GM18517 (cell line): ENCODE measurements at regions not wholly inside any gene's neighbourhood (a gene's known extent, or its start where the extent isn't known, plus 50 kb on each side); places are given as distances from the start of the nearest gene placed in this dataset.

Experiments used
- ATAC-seq: cut with Tn5 transposase; IDR thresholded peaks from one replicate; pipeline ENCODE4 v1.9.1; 2021; ENCODE audit warnings: mild to moderate bottlenecking, moderate library complexity; ENCODE audit not compliant: unreplicated experiment

DNA sequence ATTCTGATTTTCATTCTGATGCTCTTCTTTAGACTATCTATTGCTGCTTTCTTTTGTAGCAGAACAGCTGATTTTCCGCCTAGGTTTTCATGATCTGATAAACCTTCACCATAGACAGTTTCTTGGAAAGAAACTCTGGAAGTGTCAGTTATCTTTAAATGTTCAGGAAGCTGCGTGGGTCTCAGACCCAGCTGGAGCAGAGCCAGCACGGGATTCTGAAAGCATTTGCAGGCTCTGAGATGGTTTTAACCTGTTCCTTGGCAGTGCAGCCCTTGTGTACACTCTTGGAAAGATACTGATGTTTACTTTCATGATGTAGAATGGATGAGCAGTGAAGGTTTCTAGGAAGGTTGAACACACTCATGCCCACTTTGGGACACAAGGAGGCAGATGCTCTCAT, 178.0 kb upstream of the DMRT1 start:
- ATAC-seq = no peak

- no peak for ATAC-seq
Observed at GRCh38 chr9:665296-665695, 176.2 kb upstream of the DMRT1 start.

DNA sequence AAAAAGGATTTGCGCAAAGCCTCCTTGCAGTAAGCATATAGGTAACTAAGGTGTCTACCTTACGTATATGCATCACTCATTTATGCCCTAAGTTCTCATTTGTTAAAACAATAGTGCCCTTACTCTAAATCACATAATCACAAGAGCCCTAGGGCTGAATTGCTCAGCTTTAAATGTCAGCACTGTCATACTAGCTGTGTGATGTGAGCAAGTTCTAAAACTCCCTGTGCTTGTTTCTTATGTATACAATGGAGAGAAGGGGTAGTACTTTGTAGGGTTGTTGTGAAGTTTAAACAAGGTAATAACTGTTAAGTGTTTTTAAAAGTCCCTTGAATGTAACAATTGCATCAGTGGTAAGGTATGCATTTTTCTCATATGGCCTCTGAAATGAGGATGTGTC, 169.5 kb upstream of the DMRT1 start:
- ATAC-seq = no peak

DNA sequence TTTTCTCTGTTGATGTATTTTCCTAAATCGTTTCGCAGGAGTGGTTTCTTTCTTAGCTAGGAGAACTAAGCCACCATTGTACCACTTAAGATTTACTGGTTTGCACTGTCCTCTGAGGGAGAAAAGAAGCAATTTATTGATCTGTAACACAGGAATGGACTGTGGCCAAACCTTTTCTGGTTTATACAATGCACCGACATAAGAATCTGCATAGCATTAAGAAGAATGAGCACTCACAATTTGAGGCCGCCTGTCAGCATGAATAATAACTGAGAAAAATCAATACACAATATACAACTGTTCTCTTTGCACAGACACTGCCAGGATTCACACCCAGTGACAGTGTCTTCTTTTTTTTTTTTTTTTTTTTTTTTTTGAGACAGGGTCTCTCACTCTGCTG, 168.6 kb upstream of the DMRT1 start:
- ATAC-seq = no peak

DNA sequence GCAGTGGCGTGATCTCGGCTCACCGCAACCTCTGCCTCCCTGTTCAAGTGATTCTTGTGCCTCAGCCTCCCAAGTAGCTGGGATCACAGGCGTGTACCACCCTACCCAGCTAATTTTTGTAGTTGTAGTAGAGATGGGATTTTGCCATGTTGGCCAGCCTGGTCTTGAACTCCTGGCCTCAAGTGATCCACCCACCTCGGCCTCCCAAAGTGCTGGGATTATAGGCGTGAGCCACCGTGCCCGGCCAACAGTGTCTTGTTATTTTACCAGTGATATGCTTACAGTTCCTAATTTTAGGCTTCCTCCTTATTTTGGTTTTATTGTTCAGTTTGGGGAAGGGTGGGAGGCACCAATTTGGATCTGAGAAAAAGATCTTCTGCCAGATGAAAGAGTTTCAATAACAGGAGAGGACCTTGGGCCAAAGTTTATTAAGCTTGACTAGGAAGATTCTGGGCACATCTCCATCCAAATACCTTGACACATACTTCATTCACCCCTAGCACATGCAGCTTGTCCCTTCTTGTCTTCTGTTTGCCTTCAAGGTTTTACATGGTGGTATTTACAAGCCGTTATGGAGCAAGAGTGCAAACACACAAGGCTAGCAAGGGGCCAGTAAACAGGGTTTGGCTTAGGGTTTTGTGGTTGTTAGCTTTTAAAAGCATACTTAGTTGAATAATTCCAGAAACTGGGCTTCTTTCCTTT, 168.1 kb upstream of the DMRT1 start:
- ATAC-seq = no peak

DNA sequence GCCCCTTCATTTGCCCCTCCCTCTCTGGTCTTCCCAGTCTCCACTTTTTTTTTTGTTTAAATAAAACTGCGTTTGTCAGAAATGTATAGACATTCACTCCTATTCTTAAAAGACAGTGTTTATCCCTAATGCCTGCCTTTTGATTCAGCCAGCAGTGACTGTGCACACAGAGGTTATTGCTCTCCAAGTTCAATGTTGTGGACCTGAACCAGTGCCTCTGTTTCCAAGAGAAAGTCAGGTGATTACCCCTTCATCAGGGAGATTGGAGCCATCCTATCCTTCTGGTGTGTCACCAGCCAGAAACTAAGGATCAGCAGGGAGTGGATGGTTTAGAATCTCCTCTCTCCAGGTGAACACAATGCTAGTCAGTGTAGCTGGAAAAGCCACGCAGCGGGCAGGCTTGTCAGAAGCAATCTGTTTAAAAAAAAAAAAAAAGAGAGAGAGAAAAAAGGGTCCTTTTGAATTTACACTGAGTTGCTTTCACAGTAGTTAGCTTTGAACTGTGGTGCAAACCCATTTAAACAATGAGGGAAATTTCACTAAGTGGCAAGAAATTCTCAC, 167.5 kb upstream of the DMRT1 start:
- no peak for ATAC-seq

DNA sequence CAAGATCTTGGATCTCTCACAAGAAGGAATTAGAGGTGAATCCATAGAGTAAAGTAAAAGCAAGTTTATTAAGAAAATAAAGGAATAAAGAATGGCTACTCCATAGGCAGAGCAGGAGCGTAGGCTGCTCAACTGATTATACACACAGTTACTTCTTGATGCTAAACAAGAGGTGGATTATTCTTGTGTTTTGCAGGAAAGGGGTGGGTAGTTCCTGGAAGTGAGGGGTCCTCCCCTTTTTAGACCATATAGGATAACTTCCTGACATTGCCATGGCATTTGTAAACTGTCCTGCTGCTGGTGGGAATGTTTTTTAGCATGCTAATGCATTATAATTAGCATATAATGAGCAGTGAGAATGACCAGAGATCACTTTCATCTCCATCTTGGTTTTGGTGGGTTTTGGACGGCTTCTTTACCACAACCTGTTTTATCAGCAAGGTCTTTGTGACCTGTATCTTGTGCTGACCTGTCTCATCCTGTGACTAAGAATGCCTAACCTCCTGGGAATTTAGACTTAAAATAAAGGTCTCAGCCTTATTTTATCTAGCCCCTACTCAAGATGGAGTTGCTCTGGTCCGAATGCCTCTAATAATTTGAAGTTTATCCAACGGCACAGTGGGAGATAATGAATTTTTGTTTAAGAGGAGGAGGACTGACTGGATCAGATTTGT, 165.7 kb upstream of the DMRT1 start:
- ATAC-seq = no peak

DNA sequence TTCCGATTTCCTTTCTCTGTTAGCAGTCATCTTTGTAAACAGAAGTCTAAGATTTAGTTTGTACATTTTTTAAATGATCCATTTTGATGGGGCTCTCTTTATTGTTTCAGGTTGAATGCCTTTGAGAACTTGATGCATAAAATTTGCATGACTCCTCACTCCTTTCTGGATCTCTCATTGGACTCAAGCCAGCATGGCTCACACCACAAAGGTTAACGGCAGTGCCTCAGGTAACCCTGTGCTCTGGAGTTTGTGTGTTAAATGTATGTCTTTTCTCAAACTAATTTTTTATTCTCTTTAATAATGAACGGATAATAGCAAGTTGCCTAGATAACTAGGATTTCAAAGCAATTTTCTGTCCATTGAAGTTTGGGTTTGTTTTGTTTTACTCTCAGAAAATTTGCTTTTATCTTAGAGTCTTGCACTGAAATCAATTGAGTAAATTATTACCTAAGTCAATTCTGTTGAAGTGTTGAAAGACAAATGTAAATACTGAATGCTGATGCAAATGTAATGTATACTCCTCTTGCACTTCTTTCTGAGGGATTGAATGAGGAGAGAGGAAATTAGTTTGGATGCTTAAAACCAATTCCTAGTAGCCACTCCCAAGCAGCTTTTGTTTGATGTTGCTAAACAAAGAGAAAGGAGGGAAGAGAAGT, 164.6 kb upstream of the DMRT1 start:
- no peak for ATAC-seq

GRCh38 chr9:677461-678097, 163.9 kb upstream of the DMRT1 start:
- no peak for ATAC-seq

- ATAC-seq = no peak
Observed at GRCh38 chr9:678897-679296, 162.6 kb upstream of the DMRT1 start.

GRCh38 chr9:679462-679861, 162.0 kb upstream of the DMRT1 start:
- no peak for ATAC-seq

- ATAC-seq = no peak
Observed at GRCh38 chr9:680106-680505, 161.4 kb upstream of the DMRT1 start.

DNA sequence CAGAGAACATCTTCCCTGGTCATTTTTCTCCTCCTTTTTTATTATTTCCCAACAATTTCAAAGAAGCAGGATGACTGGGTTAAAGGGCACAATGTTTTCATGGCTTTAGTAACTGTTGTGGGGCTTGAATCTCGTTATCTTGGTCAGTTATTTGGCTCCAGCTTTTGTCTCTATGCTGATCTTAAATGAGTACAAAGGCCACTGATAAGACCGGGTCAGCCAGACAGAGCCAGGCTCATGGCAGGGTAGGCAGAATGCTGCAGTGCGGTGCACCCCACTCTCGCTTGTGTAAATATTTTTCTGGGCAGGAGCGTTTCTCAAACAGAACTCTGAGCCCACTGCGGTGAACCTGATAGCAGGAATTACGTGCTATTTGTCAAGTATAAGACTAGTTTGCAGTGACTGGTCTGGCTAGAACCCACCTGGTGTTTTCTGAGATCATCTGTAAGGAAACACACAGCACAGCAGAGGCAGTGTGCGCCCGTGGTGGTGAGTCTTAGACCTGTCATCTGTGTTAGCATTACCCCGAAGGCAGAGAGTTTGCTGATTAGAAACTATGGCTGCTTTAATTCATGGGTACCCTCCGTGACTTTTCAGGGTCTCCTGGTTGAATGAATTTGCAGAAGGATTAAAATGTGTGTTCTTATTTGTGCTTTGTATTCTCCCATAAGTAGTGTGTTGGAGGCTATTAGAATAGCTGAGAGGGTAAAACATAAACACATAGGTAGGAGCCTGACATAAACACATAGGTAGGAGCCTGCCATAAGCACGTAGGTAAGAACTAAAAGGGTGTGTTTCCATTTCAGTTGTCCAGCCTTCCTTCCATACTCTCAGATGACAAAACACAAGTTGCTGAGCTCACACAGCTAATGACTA, 158.6 kb upstream of the DMRT1 start:
- ATAC-seq = no peak

DNA sequence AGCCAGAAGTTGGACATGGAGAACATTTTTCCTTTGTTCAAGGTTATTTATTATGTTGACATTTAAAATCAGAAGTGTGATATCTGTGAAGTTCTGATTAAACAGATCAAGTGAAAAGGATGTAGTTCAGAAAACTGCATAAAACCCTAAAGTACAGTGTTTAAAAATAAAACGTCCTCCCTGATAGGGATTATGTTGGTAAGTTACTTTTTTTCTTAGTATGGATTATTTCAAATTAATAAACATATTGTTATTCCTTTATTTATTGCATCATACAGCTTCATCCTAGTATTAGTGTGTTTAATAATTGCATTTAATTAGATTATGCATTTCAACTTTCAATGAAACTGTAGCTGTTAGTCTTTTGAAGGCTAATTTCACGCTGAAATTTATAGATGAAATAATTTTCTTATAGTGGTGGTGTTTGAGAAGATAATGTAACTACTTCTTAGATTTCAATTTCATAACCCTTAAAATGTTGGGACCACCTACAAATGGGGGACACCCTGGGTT, 157.9 kb upstream of the DMRT1 start:
- ATAC-seq = no peak

DNA sequence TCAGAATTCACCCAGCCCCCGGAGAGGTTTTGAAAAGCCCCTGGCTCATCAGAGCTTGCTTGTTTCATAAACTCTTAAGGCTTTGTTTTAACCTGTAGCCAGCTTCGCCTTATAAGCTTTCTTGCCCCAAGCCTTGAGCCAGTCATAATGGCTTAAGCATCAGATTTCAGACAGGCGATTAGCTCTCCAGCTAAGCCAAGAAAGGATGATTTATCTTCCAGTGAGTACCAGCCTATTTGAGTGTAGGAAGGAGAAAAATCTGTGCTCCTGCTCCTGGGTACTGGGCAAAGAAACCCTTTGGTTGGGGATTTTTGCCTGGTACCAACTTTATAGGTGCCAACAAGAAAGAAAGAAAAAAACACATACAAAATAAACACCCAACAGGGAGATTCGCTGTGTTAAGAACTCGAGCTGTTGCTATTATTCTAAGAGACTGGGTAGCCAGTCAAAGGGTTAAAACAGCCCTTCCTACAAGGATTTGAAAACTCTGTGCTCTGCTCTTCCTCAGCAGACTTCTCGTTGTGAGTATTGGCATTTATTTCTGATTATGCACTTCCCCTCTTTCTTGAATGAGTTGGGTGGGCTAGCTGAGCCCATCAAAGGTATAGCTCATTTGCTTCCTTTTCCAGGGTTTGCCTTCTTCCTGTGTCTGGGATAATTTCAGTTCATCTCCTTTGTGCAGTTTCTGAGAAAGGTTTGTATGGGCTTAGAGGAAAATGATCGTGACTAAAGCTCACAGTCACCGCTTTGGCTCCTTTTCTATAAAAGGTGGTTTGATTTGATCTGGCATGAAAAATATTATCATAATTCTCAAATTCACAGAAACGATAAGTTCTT, 157.2 kb upstream of the DMRT1 start:
- no peak for ATAC-seq

GRCh38 chr9:684941-685340, 156.6 kb upstream of the DMRT1 start:
- ATAC-seq = no peak

GRCh38 chr9:686321-686813, 155.1 kb upstream of the DMRT1 start:
- ATAC-seq = no peak

GRCh38 chr9:687034-687785, 154.3 kb upstream of the DMRT1 start:
- no peak for ATAC-seq

- ATAC-seq = no peak
Observed at GRCh38 chr9:687994-688393, 153.5 kb upstream of the DMRT1 start.
